ENCODE measurements at regions not wholly inside any gene's neighbourhood (a gene's known extent, or its start where the extent isn't known, plus 50 kb on each side); places are given as distances from the start of the nearest gene placed in this dataset.
A peak's percentile ranks its signal among the peaks of the same experiment; 100 is the strongest.

- Histone ChIP-seq H3K27ac (no peak overlapping the region), H3K36me3 (no peaks in the 10 kb centered on the region), H3K9me3 (no peaks in the 10 kb centered on the region), H3K27me3 (no peaks in the 10 kb centered on the region), H3K4me1 (peaks cover 0 to 7% (median 0%) of the 10 kb centered on the region in 3 donors), H3K4me3 (no peak overlapping the region)
- intact Hi-C loops (cut with DNase I), result no loop called here
- DNase-seq, result no peak
- TF ChIP-seq POLR2A (IDR thresholded peaks at IDR 0.05) (no peak), CTCF (IDR thresholded peaks at IDR 0.05) (peak in 3 of 6 experiments; percentile 15 to 36 (median 29))
- 48 to 49% methylated on average over 6 of the region's 6 CpGs for WGBS, 2 donors
Measured at GRCh38 chr1:217333939-217334338, 297.0 kb downstream of the GPATCH2 start.

- intact Hi-C loops (cut with DNase I), result no loop called here
- TF ChIP-seq CTCF (IDR thresholded peaks at IDR 0.05) (no peak), POLR2A (IDR thresholded peaks at IDR 0.05) (no peak)
- Histone ChIP-seq H3K27me3 (no peaks in the 10 kb centered on the region), H3K27ac (peak overlapping the region in 2 of 4 donors; percentile 6 to 17), H3K9me3 (no peaks in the 10 kb centered on the region), H3K36me3 (no peaks in the 10 kb centered on the region), H3K4me3 (no peak overlapping the region), H3K4me1 (peaks cover 0 to 7% (median 0%) of the 10 kb centered on the region in 3 donors)
- 74% methylated on average over 4 of the region's 4 CpGs for whole genome bisulfite sequencing, 2 donors
- DNase-seq, result no peak
Measured at GRCh38 chr1:217332431-217333065, 298.3 kb downstream of the GPATCH2 start.

GRCh38 chr1:217331698-217332097, 299.2 kb downstream of the GPATCH2 start:
- H3K4me1 ChIP-seq, result peaks cover 0 to 7% (median 0%) of the 10 kb centered on the region in 3 donors
- 49 to 64% methylated on average over 3 to 4 of the region's 4 CpGs for WGBS, 2 donors
- no peaks in the 10 kb centered on the region for H3K36me3 ChIP-seq
- H3K4me3 ChIP-seq, result no peak overlapping the region
- intact Hi-C loops (cut with DNase I), result no loop called here
- DNase-seq, result no peak
- H3K27me3 ChIP-seq, result no peaks in the 10 kb centered on the region
- TF ChIP-seq POLR2A (IDR thresholded peaks at IDR 0.05) (no peak), CTCF (IDR thresholded peaks at IDR 0.05) (no peak)
- H3K27ac ChIP-seq, result peak overlapping the region in 2 of 4 donors; percentile 6 to 17
- no peaks in the 10 kb centered on the region for H3K9me3 ChIP-seq

- Histone ChIP-seq H3K4me3 (no peak overlapping the region), H3K36me3 (no peaks in the 10 kb centered on the region), H3K9me3 (no peaks in the 10 kb centered on the region), H3K4me1 (peaks cover 0 to 7% (median 0%) of the 10 kb centered on the region in 3 donors), H3K27me3 (no peaks in the 10 kb centered on the region), H3K27ac (no peak overlapping the region)
- TF ChIP-seq POLR2A (IDR thresholded peaks at IDR 0.05), result no peak
- TF ChIP-seq CTCF (IDR thresholded peaks at IDR 0.05), result no peak
- WGBS, 2 donors, result 89% methylated on average over 3 of the region's 3 CpGs
- intact Hi-C loops (cut with DNase I), result no loop called here
- DNase-seq, result no peak
Measured at GRCh38 chr1:217327901-217328300, 303.0 kb downstream of the GPATCH2 start.

- H3K4me1 ChIP-seq, result no peaks in the 10 kb centered on the region
Measured at GRCh38 chr1:217322834-217323233, 308.1 kb downstream of the GPATCH2 start.

More at GRCh38 chr1:217322834-217323233, 308.1 kb downstream of the GPATCH2 start:
- Histone ChIP-seq H3K27me3 (peaks cover 0 to 23% (median 0%) of the 10 kb centered on the region in 4 donors), H3K4me3 (no peak overlapping the region), H3K27ac (no peak overlapping the region), H3K9me3 (no peaks in the 10 kb centered on the region), H3K36me3 (no peaks in the 10 kb centered on the region)
- DNase-seq, result no peak
- intact Hi-C loops (cut with DNase I), result no loop called here
- 46 to 91% methylated on average over 1 to 2 of the region's 2 CpGs for WGBS, 2 donors
- TF ChIP-seq CTCF (IDR thresholded peaks at IDR 0.05) (no peak), POLR2A (IDR thresholded peaks at IDR 0.05) (no peak)
